Esophagus muscularis mucosa (tissue), 4 donors: ENCODE measurements at regions not wholly inside any gene's neighbourhood (a gene's known extent, or its start where the extent isn't known, plus 50 kb on each side); places are given as distances from the start of the nearest gene placed in this dataset.

Experiments used
- DNase-seq: peaks from one replicate; pipeline ENCODE4 v3.0.0-alpha.2; 2017; ENCODE audit errors: extremely low spot score
- H3K27ac ChIP-seq, 4 donors: fragments of 200-600 bp; sonication (generic); replicated peaks in 1 of 4; 1 replicate in 3 of 4; 2 replicates in 1 of 4; pipeline ENCODE4 v1.5.1; 2016 to 2019; ENCODE audit warnings: mild to moderate bottlenecking in 1 of 4
- H3K27me3 ChIP-seq, 4 donors: fragments of 200-600 bp; sonication (generic); one replicate each; pipeline versions ENCODE4 v1.5.1 to v1.6.0; 2016 to 2019
- H3K36me3 ChIP-seq, 4 donors: fragments of 200-600 bp; sonication (generic); one replicate each; pipeline ENCODE4 v1.5.1; 2016 to 2019
- H3K4me1 ChIP-seq, 4 donors: fragments of 200-600 bp; sonication (generic); one replicate each; pipeline ENCODE4 v1.5.1; 2016 to 2019
- H3K4me3 ChIP-seq, 4 donors: fragments of 200-600 bp; sonication (generic); 1 replicate in 2 of 4; 2 replicates in 2 of 4; pipeline ENCODE4 v1.5.1; 2016 to 2019; ENCODE audit warnings: mild to moderate bottlenecking in 4 of 4, moderate library complexity in 1 of 4
- H3K9me3 ChIP-seq, 4 donors: fragments of 200-600 bp; sonication (generic); 1 replicate in 3 of 4; 2 replicates in 1 of 4; pipeline ENCODE4 v1.5.1; 2016 to 2019
- CTCF ChIP-seq, 3 experiments: fragments of 200-600 bp in 2 of 3; fragments of 450-650 bp in 1 of 3; sonication (generic) in 2 of 3; IDR thresholded peaks; one replicate each; pipeline ENCODE4 v1.5.1; 2017 to 2019; ENCODE audit warnings: antibody characterized with exemption in 3 of 3, mild to moderate bottlenecking in 2 of 3, moderate library complexity in 1 of 3
- EP300 ChIP-seq: sonication (generic); formaldehyde crosslinking; IDR thresholded peaks from one replicate; pipeline ENCODE4 v1.6.1; 2017; ENCODE audit warnings: antibody characterized with exemption
- POLR2A ChIP-seq: fragments of 450-650 bp; IDR thresholded peaks from one replicate; pipeline ENCODE4 v1.6.1; 2017; ENCODE audit warnings: antibody characterized with exemption, moderate library complexity, mild to moderate bottlenecking, low read depth
- POLR2AphosphoS5 ChIP-seq, 2 donors: sonication (generic); formaldehyde crosslinking; IDR thresholded peaks; one replicate each; pipeline ENCODE4 v1.6.1; 2017; ENCODE audit warnings: antibody characterized with exemption in 2 of 2
- WGBS: methylation state at CpG from one replicate; pipeline ENCODE4 v1.1.5; 2018; 5-methylcytosine and 5-hydroxymethylcytosine counted together
- intact Hi-C: fragments of 100-400 bp; cut with DNase I; formaldehyde crosslinking; loops from one replicate; pipeline ENCODE4 v1.15.1; 2023

- intact Hi-C loops = no loop called here
- no peaks in the 10 kb centered on the region for H3K9me3 ChIP-seq
These were observed 929.6 kb downstream of the TAF11L14 start for GRCh38 chr5:18563853-18564252.

GRCh38 chr5:18566671-18567070 lies 932.4 kb downstream of the TAF11L14 start:
- H3K36me3 ChIP-seq = no peaks in the 10 kb centered on the region
- intact Hi-C loops = no loop called here
- TF ChIP-seq POLR2A = no peak
- TF ChIP-seq CTCF (IDR thresholded peaks at IDR 0.05) = no peak
- TF ChIP-seq EP300 = no peak
- TF ChIP-seq POLR2AphosphoS5 (IDR thresholded peaks at IDR 0.05) = no peak
- no peaks in the 10 kb centered on the region for H3K9me3 ChIP-seq
- no peak for DNase-seq
- no peaks in the 10 kb centered on the region for H3K4me1 ChIP-seq
- no peak overlapping the region for H3K4me3 ChIP-seq
- H3K27me3 ChIP-seq = no peaks in the 10 kb centered on the region
- H3K27ac ChIP-seq = no peak overlapping the region

More at GRCh38 chr5:18563853-18564252, 929.6 kb downstream of the TAF11L14 start:
- Histone ChIP-seq H3K4me3 (no peak overlapping the region), H3K4me1 (no peaks in the 10 kb centered on the region), H3K27ac (no peak overlapping the region), H3K27me3 (no peaks in the 10 kb centered on the region), H3K36me3 (no peaks in the 10 kb centered on the region)
- TF ChIP-seq EP300 = no peak
- no peak for TF ChIP-seq POLR2A
- no peak for TF ChIP-seq POLR2AphosphoS5 (IDR thresholded peaks at IDR 0.05)
- no peak for TF ChIP-seq CTCF (IDR thresholded peaks at IDR 0.05)
- WGBS = 83% methylated on average over 2 of the region's 2 CpGs
- DNase-seq = no peak

- no peak for DNase-seq
- Histone ChIP-seq H3K4me3 (no peak overlapping the region), H3K36me3 (no peaks in the 10 kb centered on the region), H3K27me3 (no peaks in the 10 kb centered on the region), H3K27ac (no peak overlapping the region), H3K4me1 (no peaks in the 10 kb centered on the region), H3K9me3 (no peaks in the 10 kb centered on the region)
- TF ChIP-seq CTCF (IDR thresholded peaks at IDR 0.05) = no peak
- TF ChIP-seq POLR2AphosphoS5 (IDR thresholded peaks at IDR 0.05) = no peak
- no peak for TF ChIP-seq POLR2A
- no peak for TF ChIP-seq EP300
- WGBS = 64% methylated on average over 4 of the region's 4 CpGs
- intact Hi-C loops = no loop called here
These were observed 942.3 kb downstream of the TAF11L14 start for GRCh38 chr5:18576586-18576985.

GRCh38 chr5:18601185-18601584 lies 966.9 kb downstream of the TAF11L14 start:
- WGBS = 65% methylated on average over 1 of the region's 1 CpG
- DNase-seq = no peak
- no peak for TF ChIP-seq POLR2A
- TF ChIP-seq CTCF (IDR thresholded peaks at IDR 0.05) = no peak
- no peak for TF ChIP-seq POLR2AphosphoS5 (IDR thresholded peaks at IDR 0.05)
- TF ChIP-seq EP300 = no peak
- no peak overlapping the region for H3K4me3 ChIP-seq
- H3K27me3 ChIP-seq = no peaks in the 10 kb centered on the region
- intact Hi-C loops = no loop called here
- H3K27ac ChIP-seq = no peak overlapping the region
- no peaks in the 10 kb centered on the region for H3K4me1 ChIP-seq
- H3K9me3 ChIP-seq = no peaks in the 10 kb centered on the region
- no peaks in the 10 kb centered on the region for H3K36me3 ChIP-seq

GRCh38 chr5:18602402-18602801 lies 968.1 kb downstream of the TAF11L14 start:
- Histone ChIP-seq H3K36me3 (no peaks in the 10 kb centered on the region), H3K4me3 (no peak overlapping the region), H3K27ac (no peak overlapping the region), H3K4me1 (no peaks in the 10 kb centered on the region), H3K27me3 (no peaks in the 10 kb centered on the region), H3K9me3 (no peaks in the 10 kb centered on the region)
- DNase-seq = no peak
- intact Hi-C loops = no loop called here
- 81% methylated on average over 1 of the region's 1 CpG for WGBS
- TF ChIP-seq CTCF (IDR thresholded peaks at IDR 0.05) (no peak), POLR2AphosphoS5 (IDR thresholded peaks at IDR 0.05) (no peak), POLR2A (no peak), EP300 (no peak)
